ENCODE measurements at regions not wholly inside any gene's neighbourhood (a gene's known extent, or its start where the extent isn't known, plus 50 kb on each side); places are given as distances from the start of the nearest gene placed in this dataset.

GRCh38 chr2:221997683-221998082 lies 301.1 kb downstream of the PAX3 start:
- TF ChIP-seq CTCF (optimal IDR thresholded peaks at IDR 0.05 in 1 of 3, IDR thresholded peaks at IDR 0.05 in 1 of 3, conservative IDR thresholded peaks at IDR 0.05 in 1 of 3; ENCODE audit: extremely low read depth in 1 of 3, insufficient read depth in 2 of 3, low read length in 3 of 3), result no peak
- no peak for TF ChIP-seq EZH2 (IDR thresholded peaks at IDR 0.05; ENCODE audit: low read length)

Data from keratinocyte (primary cell).